B cell (primary cell): ENCODE measurements at regions not wholly inside any gene's neighbourhood (a gene's known extent, or its start where the extent isn't known, plus 50 kb on each side); places are given as distances from the start of the nearest gene placed in this dataset.

Experiments used
- ATAC-seq: fragments of 200-7000 bp; cut with Tn5 transposase; one replicate; pipeline ENCODE4 v1.10.0; 2021; ENCODE audit warnings: low read depth, mild to moderate bottlenecking, moderate number of reproducible peaks, moderate library complexity
- CTCF ChIA-PET: fragments of 350-600 bp; sonication (Branson Sonifier 250); formaldehyde crosslinking; loops from one replicate; lab custom pipeline; 2021; ENCODE audit warnings: antibody characterized with exemption, inconsistent platforms; lab: Charles Lee
- POLR2A ChIA-PET: fragments of 350-600 bp; sonication (Branson Sonifier 250); formaldehyde crosslinking; loops from one replicate; lab custom pipeline; 2021; ENCODE audit warnings: antibody characterized with exemption; lab: Charles Lee
- DNase-seq: peaks from one replicate; pipeline ENCODE4 v3.0.0; 2013
- H2AFZ ChIP-seq: 2 replicates; pipeline ENCODE4 v1.6.1; 2012; ENCODE audit warnings: mild to moderate bottlenecking, low read depth, low read length; ENCODE audit not compliant: insufficient read depth, poor library complexity, severe bottlenecking
- H3K27ac ChIP-seq, 2 donors: 1 replicate in 1 of 2; 2 replicates in 1 of 2; pipeline ENCODE4 v1.5.1; 2012 to 2013; ENCODE audit warnings: low read length in 2 of 2, mild to moderate bottlenecking in 2 of 2, moderate library complexity in 1 of 2
- H3K27me3 ChIP-seq, 4 experiments: fragments of 200-600 bp in 1 of 4; sonication (generic) in 1 of 4; replicated peaks in 1 of 4; 1 replicate in 2 of 4; 2 replicates in 2 of 4; pipeline versions ENCODE4 v1.6.1 to v1.7.0; 2013 to 2016; ENCODE audit warnings: low read length in 3 of 4, mild to moderate bottlenecking in 2 of 4, mixed read lengths in 1 of 4, moderate library complexity in 1 of 4; ENCODE audit not compliant: insufficient read depth in 4 of 4, control insufficient read depth in 3 of 4; ENCODE audit errors: control extremely low read depth in 1 of 4
- H3K36me3 ChIP-seq, 2 experiments: replicated peaks in 1 of 2; 1 replicate in 1 of 2; 2 replicates in 1 of 2; pipeline versions ENCODE4 v1.6.1 to v1.7.1; 2013; ENCODE audit warnings: low read length in 1 of 2; ENCODE audit not compliant: insufficient read depth in 2 of 2, control insufficient read depth in 1 of 2; ENCODE audit errors: control extremely low read depth in 1 of 2, extremely low read depth in 1 of 2
- H3K4me1 ChIP-seq, 2 donors: fragments of 200-600 bp in 1 of 2; sonication (generic) in 1 of 2; 1 replicate in 1 of 2; 2 replicates in 1 of 2; pipeline versions ENCODE4 v1.5.1 to v1.6.1; 2013 to 2017; ENCODE audit warnings: low read length in 2 of 2; ENCODE audit not compliant: control insufficient read depth in 2 of 2, insufficient read depth in 2 of 2
- H3K4me2 ChIP-seq: replicated peaks from 2 replicates; pipeline ENCODE3; 2012; ENCODE audit warnings: mild to moderate bottlenecking, low read depth, low read length; ENCODE audit not compliant: poor library complexity, severe bottlenecking
- H3K4me3 ChIP-seq, 5 experiments: fragments of 200-600 bp in 1 of 5; sonication (generic) in 1 of 5; 1 replicate in 3 of 5; 2 replicates in 2 of 5; pipeline versions ENCODE4 v1.5.1 to v1.7.0; 2011 to 2016; ENCODE audit warnings: low read length in 4 of 5, mild to moderate bottlenecking in 4 of 5, low read depth in 2 of 5, control low read depth in 1 of 5, moderate library complexity in 1 of 5; ENCODE audit not compliant: insufficient read depth in 1 of 5; ENCODE audit errors: control extremely low read depth in 1 of 5, extremely low read depth in 1 of 5
- H3K79me2 ChIP-seq: fragments of 200-600 bp; sonication (generic); one replicate; pipeline ENCODE4 v1.6.0; 2016; ENCODE audit warnings: low read length; ENCODE audit not compliant: control insufficient read depth, insufficient read depth
- H3K9ac ChIP-seq: fragments of 200-600 bp; sonication (generic); 2 replicates; pipeline ENCODE4 v1.6.1; 2017; ENCODE audit warnings: mild to moderate bottlenecking, low read length, moderate library complexity
- H3K9me3 ChIP-seq, 3 donors: one replicate each; pipeline versions ENCODE4 v1.6.1 to v1.7.1; 2013; ENCODE audit warnings: low read length in 2 of 3; ENCODE audit not compliant: control insufficient read depth in 2 of 3, insufficient read depth in 1 of 3; ENCODE audit errors: control extremely low read depth in 1 of 3
- H4K20me1 ChIP-seq: 2 replicates; pipeline ENCODE4 v1.6.0; 2012; ENCODE audit warnings: mild to moderate bottlenecking, low read length; ENCODE audit not compliant: insufficient read depth, control insufficient read depth, poor library complexity, severe bottlenecking
- H3K27ac Mint-ChIP-seq: one replicate; pipeline ENCODE4 v1.8.0; 2021; ENCODE audit warnings: mixed read lengths
- H3K27me3 Mint-ChIP-seq: one replicate; pipeline ENCODE4 v1.8.0; 2021; ENCODE audit warnings: mixed read lengths
- H3K4me1 Mint-ChIP-seq: one replicate; pipeline ENCODE4 v1.8.0; 2021; ENCODE audit warnings: mixed read lengths
- H3K4me3 Mint-ChIP-seq: one replicate; pipeline ENCODE4 v1.8.0; 2021; ENCODE audit warnings: mixed read lengths
- H3K9me3 Mint-ChIP-seq: one replicate; pipeline ENCODE4 v1.8.0; 2022; ENCODE audit warnings: mixed read lengths; ENCODE audit not compliant: insufficient read depth
- EZH2 ChIP-seq: IDR thresholded peaks from 2 replicates; pipeline ENCODE4 v1.6.1; 2012; ENCODE audit warnings: borderline replicate concordance, low read depth, mild to moderate bottlenecking, moderate library complexity, low read length; ENCODE audit not compliant: insufficient read depth, poor library complexity, severe bottlenecking
- WGBS: methylation state at CpG from one replicate; pipeline ENCODE4 v1.1.5; 2013; ENCODE audit warnings: missing lambda C conversion rate; ENCODE audit not compliant: insufficient coverage; 5-methylcytosine and 5-hydroxymethylcytosine counted together
- intact Hi-C: fragments of 100-400 bp; cut with micrococcal nuclease; formaldehyde crosslinking; loops from one replicate; pipeline ENCODE4 v1.10.0; 2022
- TF ChIP-seq, protein P1 (sequence below): fragments of 200-600 bp; IDR thresholded peaks from one replicate; pipeline ENCODE4 v1.8.0; 2022; ENCODE audit warnings: antibody characterized with exemption, mild to moderate bottlenecking

DNA sequence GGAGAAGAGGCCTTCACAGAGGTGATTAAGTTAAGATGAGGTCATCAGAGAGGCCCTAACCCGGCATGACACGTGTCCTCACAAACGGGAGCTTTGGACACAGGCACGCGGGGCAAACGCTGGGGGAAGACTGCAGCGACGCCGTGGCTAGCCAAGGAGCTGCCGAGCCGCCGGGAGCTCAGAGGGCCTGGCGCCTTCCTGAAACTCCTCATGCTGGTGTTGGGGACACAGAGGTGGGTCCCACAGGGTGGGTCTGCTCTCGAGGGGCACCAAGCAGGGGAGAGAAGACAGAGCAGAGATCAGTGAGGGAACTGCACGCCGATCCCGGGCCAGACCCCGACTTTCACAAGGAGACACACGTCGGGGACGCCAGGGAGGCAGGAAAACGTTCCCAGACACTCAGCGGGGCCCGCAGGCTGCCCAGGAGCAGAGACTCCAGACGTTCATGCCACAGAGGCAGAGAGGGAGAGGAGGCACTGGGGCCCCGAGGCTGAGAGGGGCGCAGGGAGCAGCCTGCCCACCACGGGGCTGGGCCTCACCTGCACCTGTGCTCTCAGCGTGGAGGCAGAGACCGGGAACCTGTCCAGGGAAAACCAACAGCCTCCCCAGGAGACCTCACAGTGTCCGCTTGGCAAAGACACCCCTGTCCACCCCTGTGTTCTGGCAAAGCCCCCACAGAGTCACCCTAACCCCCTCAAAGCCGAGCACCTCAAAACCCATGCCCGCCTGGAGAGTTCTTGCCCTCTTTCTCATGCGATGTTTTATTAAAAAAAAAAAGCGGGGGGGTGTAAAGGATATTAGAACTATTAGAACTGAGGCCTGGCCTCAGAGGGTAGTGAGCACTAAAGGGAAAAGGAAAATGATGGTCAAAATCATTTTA lies 103.8 kb downstream of the PDGFA start:
- ChIA-PET CTCF (no interaction called here), POLR2A (no interaction called here)
- TF ChIP-seq, protein P1, sequence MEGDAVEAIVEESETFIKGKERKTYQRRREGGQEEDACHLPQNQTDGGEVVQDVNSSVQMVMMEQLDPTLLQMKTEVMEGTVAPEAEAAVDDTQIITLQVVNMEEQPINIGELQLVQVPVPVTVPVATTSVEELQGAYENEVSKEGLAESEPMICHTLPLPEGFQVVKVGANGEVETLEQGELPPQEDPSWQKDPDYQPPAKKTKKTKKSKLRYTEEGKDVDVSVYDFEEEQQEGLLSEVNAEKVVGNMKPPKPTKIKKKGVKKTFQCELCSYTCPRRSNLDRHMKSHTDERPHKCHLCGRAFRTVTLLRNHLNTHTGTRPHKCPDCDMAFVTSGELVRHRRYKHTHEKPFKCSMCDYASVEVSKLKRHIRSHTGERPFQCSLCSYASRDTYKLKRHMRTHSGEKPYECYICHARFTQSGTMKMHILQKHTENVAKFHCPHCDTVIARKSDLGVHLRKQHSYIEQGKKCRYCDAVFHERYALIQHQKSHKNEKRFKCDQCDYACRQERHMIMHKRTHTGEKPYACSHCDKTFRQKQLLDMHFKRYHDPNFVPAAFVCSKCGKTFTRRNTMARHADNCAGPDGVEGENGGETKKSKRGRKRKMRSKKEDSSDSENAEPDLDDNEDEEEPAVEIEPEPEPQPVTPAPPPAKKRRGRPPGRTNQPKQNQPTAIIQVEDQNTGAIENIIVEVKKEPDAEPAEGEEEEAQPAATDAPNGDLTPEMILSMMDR: no peak
- no peak for TF ChIP-seq EZH2
- no peak overlapping the region for H3K9ac ChIP-seq
- H3K4me3 ChIP-seq: no peak overlapping the region
- no peaks in the 10 kb centered on the region for H3K27me3 Mint-ChIP-seq
- no peaks in the 10 kb centered on the region for H3K27me3 ChIP-seq
- peaks cover 4% of the 10 kb centered on the region for H3K4me1 Mint-ChIP-seq
- peaks cover 2% of the 10 kb centered on the region for H3K9me3 Mint-ChIP-seq
- ATAC-seq: no peak
- intact Hi-C loops: no loop called here
- 90% methylated on average over 31 of the region's 35 CpGs for WGBS
- no peak for DNase-seq
- no peaks in the 10 kb centered on the region for H3K36me3 ChIP-seq
- no peak overlapping the region for H2AFZ ChIP-seq
- no peak overlapping the region for H3K4me3 Mint-ChIP-seq
- no peak overlapping the region for H3K27ac ChIP-seq
- no peak overlapping the region for H3K27ac Mint-ChIP-seq
- H3K79me2 ChIP-seq: no peaks in the 10 kb centered on the region
- H4K20me1 ChIP-seq: no peaks in the 10 kb centered on the region
- peaks cover 0 to 37% (median 8%) of the 10 kb centered on the region in 3 donors for H3K9me3 ChIP-seq
- peaks cover 0 to 3% of the 10 kb centered on the region in 2 donors for H3K4me1 ChIP-seq
- H3K4me2 ChIP-seq: no peak overlapping the region

DNA sequence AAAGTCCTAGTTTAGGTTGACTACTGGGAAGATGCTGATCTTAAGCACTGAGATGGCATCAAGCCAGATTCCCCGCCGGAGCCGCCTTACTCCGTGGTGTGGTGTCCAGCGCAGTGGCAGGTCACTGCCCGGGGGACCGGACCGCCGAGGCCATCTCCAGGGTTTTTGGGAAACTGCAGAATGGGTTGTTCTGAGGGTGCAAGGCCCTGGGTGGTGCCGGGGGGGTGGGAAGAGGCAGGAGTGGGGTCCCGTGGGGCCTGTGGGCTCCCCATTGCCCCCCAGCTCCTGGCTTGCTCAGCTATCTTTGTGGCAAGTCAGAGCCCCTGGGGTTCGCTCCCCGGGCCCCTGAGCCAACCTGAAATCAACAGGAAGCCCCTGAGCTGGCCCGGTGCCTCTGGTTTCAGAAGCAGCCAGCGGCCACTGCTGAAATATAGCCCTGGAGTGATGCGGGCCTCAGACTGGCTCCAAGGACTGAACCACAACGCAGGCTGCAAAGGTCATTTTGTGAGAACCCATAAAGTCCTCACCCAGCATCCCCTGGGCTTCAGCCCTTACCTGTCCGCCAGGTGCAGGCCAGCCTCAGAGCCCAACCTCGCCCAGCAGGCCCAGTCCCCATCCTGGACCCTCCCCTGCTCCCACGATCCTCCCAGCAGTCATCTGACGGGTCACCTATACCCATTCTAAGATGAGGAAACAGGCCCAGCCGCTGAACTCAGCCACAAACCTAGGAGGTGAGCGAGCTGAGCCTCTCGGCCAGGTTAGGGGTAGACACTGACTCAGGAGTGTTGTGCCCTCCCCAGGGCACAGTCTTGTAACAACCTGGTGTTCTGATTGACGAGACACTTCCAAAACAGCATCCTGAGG lies 102.7 kb downstream of the PDGFA start:
- H3K4me2 ChIP-seq: no peak overlapping the region
- H3K9me3 ChIP-seq: peaks cover 0 to 37% (median 8%) of the 10 kb centered on the region in 3 donors
- no peak overlapping the region for H2AFZ ChIP-seq
- H4K20me1 ChIP-seq: no peaks in the 10 kb centered on the region
- intact Hi-C loops: no loop called here
- WGBS: 95% methylated on average over 24 of the region's 25 CpGs
- ChIA-PET CTCF (no interaction called here), POLR2A (no interaction called here)
- no peaks in the 10 kb centered on the region for H3K36me3 ChIP-seq
- no peak overlapping the region for H3K4me3 ChIP-seq
- Mint-ChIP-seq H3K27me3 (no peaks in the 10 kb centered on the region), H3K4me1 (peaks cover 4% of the 10 kb centered on the region), H3K27ac (no peak overlapping the region), H3K9me3 (peaks cover 2% of the 10 kb centered on the region), H3K4me3 (no peak overlapping the region)
- no peaks in the 10 kb centered on the region for H3K27me3 ChIP-seq
- H3K27ac ChIP-seq: no peak overlapping the region
- no peak for ATAC-seq
- DNase-seq: no peak
- peaks cover 0 to 3% of the 10 kb centered on the region in 2 donors for H3K4me1 ChIP-seq
- TF ChIP-seq EZH2: no peak
- TF ChIP-seq, protein P1: no peak
- no peak overlapping the region for H3K9ac ChIP-seq
- no peaks in the 10 kb centered on the region for H3K79me2 ChIP-seq
